HG03025 (cell line): ENCODE measurements at regions not wholly inside any gene's neighbourhood (a gene's known extent, or its start where the extent isn't known, plus 50 kb on each side); places are given as distances from the start of the nearest gene placed in this dataset.

Experiments
- ATAC-seq: cut with Tn5 transposase; IDR thresholded peaks from one replicate; pipeline ENCODE4 v1.9.1; 2021; ENCODE audit warnings: mild to moderate bottlenecking, moderate library complexity; ENCODE audit not compliant: unreplicated experiment, low FRiP score

- ATAC-seq, result no peak
Observed at GRCh38 chr20:16942051-16942450, 193.9 kb downstream of the OTOR start.

- no peak for ATAC-seq
Observed at GRCh38 chr20:16942756-16943155, 194.6 kb downstream of the OTOR start.

- ATAC-seq, result no peak
Observed at GRCh38 chr20:16944745-16945144, 196.6 kb downstream of the OTOR start.

- ATAC-seq, result no peak
Observed at GRCh38 chr20:16945619-16946018, 197.5 kb downstream of the OTOR start.

- ATAC-seq, result no peak
Observed at GRCh38 chr20:16946097-16946496, 197.9 kb downstream of the OTOR start.

- no peak for ATAC-seq
Observed at GRCh38 chr20:16947479-16947878, 199.3 kb downstream of the OTOR start.

- ATAC-seq, result no peak
Observed at GRCh38 chr20:16951876-16952275, 203.7 kb downstream of the OTOR start.

- ATAC-seq, result no peak
Observed at GRCh38 chr20:16952965-16953364, 204.8 kb downstream of the OTOR start.

GRCh38 chr20:16953858-16954257 lies 205.7 kb downstream of the OTOR start:
- no peak for ATAC-seq

GRCh38 chr20:16955462-16955861 lies 207.3 kb downstream of the OTOR start:
- ATAC-seq, result no peak

GRCh38 chr20:16955971-16956370 lies 207.8 kb downstream of the OTOR start:
- no peak for ATAC-seq

GRCh38 chr20:16965401-16965800 lies 217.2 kb downstream of the OTOR start:
- ATAC-seq, result no peak

- ATAC-seq, result no peak
Observed at GRCh38 chr20:16966276-16966880, 218.2 kb downstream of the OTOR start.

- ATAC-seq, result no peak
Observed at GRCh38 chr20:16968099-16968498, 219.9 kb downstream of the OTOR start.

GRCh38 chr20:16970776-16971175 lies 222.6 kb downstream of the OTOR start:
- ATAC-seq, result no peak

- ATAC-seq, result no peak
Observed at GRCh38 chr20:16974080-16974854, 226.1 kb downstream of the OTOR start.

GRCh38 chr20:16974855-16975162 lies 226.7 kb downstream of the OTOR start:
- ATAC-seq, result no peak

- ATAC-seq, result no peak
Observed at GRCh38 chr20:16975682-16976081, 227.5 kb downstream of the OTOR start.

GRCh38 chr20:16978497-16978896 lies 230.3 kb downstream of the OTOR start:
- no peak for ATAC-seq

GRCh38 chr20:16982091-16982726 lies 234.1 kb downstream of the OTOR start:
- no peak for ATAC-seq

- ATAC-seq, result no peak
Observed at GRCh38 chr20:16984481-16984880, 236.3 kb downstream of the OTOR start.
